CD4-positive, alpha-beta T cell treated with Interleukin-17A for 4 hours (primary cell): ENCODE measurements at regions not wholly inside any gene's neighbourhood (a gene's known extent, or its start where the extent isn't known, plus 50 kb on each side); places are given as distances from the start of the nearest gene placed in this dataset.

Experiments
- DNase-seq: peaks from one replicate; pipeline ENCODE4 v3.0.0-alpha.2; 2020; ENCODE audit warnings: mixed read lengths

DNA sequence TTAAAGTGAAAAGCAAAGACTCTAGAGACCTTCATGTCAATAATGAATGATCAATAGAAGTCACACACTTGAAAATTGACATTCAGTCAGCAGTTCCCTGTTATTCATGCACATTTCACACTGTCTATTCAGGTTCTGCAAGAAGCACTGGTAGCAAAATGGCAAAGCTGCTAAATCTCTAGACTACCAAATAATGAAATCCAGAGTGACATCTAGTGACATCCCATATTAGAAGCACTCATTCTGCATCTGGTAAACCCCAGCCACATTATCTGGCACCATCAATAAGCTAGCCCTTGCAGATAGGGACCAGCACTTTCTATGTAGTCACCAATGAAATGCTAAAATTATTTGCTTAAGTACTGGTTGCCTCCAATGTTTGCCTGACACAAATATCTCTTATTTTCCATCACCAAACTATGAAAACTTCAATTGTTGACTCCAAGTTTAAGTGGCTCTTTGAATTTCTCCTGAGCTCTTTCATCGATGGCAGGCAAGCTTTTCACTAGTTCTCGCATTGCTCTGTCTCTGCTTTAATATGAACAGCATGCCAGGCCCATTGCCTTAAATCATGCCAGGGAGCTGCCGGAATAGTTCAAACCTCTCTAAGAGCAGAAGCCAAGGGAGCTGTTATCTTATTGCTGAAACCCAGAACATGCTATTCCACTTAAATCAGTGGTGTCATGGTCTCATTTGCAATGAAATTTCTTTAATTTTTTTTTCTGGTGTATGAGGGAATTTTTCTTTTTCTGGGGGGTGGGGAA, 409.9 kb downstream of the MZT1 start:
- DNase-seq, result no peak

DNA sequence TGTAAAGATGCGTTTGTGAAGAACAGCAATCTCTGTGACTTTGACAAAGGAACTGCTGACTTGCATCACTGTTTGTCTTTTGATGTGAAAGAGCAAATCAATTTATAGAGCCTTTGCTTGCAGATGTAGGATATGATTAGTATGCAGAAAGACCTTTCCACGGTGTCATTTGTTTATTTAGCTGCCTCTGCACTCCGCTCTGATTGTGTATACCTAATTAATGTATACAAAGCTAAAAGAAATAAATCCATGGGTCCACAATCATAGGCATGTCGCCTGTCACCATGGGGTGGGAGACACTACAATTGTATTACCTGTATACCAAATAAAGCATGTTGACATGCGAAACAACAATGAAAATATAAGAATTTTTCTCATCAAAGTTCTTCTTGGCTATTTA, 410.7 kb downstream of the MZT1 start:
- DNase-seq, result no peak

DNA sequence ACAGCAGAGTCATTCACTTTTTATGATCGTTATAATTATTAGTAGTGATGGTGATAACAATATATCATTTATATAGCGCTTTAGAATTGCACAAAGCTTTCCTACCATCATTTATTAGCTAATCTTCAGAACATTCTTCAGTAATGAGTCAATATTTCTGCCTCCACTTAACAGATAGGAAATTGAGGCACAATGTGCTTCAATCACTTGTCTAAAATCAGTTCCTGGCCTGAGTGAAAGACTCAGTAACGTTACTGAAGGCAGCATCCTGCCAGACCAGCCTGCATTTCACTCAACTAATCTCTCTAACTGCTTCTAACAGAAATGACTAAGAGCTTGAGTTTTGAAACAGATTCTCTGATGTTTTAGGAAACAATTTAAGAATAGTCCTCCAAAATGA, 412.1 kb downstream of the MZT1 start:
- no peak for DNase-seq

DNA sequence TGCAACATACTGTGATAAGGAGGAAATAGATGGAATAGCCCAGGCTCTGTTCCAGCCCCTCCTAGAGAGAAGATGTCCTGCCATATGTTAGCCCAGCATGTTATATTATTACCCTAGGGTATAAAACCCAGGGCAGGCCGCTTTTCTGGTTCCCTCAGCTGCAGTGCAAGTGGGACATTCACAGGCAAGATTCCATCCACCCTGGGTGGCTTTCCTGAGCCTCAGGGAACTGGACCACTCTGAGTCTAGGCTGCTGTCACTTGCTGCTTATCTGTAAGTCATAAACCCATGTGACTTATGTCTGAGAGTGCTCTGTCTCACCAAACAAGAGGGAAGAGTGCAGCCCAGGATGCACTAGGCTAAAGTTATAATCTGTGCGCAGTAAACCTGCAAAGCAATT, 413.2 kb downstream of the MZT1 start:
- DNase-seq, result no peak

DNA sequence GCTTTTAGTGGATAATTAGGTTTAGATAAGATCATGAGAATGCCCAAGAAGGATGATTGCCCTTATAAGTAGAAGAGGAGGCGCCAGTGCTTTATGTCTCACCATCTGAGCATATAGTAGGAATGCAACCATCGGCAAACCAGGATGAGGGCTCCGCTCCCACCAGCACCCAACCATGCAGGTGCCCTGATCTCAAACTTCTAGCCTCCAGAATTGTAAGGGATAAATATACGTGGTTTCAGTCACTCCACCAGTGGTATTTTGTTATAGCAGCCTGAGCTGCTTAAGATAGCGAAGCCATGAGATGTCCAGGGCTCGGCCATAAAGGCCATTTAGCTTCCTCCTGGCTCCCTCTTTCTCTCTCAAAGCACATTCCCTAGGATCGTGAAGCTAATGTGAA, 413.9 kb downstream of the MZT1 start:
- no peak for DNase-seq

DNA sequence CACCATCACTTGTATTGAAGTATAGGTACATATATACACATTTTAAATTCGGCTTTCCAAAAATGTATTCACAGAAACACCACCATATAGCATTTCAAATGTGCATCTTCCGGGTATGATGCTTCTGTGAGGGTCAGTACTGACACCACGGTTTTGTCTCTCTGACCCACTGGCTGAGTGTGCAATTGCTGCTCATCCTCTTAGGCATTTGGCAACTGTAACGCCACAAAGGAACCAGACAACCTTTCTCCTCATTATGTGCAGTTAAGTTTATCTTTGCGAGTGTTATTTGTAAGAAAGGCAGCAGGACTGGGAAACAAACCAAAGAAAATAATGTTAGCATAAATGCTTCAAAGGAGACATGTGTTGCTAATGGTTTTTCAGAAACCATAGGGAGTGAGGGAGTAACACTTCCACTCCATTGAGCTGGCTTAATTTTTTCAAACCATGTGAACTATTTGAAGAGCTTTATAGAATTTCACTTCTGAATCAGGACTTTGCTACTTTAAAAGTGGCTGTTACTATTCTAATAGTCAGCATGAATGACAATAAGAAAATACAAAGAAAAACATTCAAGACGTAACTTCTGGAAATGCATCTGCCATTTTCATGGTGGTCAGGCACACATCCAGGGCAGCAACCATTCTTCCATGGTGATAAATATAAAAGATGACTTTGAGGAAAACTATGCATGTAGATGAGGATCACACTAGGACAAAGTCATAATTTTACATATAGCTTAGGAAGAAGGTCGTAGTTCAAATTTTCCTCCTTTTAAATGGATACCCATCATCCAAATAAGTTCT, 423.3 kb downstream of the MZT1 start:
- no peak for DNase-seq

DNA sequence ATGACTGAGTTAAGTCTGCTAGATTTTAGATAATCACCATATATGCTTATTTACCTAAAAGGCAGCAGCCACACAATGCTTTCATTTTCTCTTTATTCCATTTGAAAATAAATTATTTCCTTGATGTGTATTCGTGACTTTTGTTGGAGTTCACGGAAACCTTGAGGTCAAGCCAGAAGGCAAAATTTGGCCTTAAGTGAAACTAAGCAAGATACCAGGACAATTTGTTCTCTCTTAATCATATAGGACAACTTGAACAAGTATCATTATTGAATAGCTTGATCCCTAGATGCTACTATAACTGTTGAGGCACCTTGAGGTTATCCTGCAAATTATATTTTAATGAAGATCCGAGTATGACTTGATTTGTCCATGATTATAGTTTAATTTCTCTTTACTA, 429.2 kb upstream of the DACH1 start:
- no peak for DNase-seq

DNA sequence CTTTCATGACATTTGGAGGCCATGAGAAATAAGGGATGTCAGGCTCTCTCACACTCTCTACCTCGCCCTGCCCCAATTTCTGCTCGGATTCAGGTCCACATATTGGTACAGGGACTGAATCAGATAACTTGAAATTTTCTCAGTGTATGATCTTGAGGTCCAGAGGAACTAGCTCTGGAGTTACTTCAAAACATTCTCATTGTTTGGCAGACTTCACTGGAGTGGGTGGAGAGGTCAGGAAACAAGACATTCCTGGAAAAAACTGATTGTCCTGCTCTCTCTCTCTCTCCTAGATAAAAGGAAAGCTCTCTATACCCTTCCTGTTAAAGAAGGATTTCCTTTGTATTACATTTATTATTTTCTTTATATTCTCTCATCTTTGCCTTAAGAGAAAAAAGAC, 428.1 kb upstream of the DACH1 start:
- no peak for DNase-seq

DNA sequence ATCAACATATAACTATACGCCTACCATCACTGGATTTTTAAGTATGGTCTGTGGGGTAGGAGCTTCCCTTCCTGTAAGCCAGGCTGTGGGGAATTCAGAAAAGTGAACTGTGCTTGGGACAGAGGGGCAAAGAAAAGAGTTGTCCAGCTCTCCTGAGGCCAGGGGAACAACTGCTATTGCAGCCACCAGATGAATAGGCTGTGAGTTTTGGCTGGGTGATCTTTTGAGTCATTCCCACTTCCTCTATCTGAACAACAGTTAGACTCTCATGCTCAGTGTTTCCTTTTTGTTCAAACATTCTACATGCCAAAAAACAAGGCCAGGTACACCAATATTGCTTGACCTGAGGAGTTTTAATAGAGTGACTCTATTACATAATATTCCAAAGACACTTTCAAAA, 426.2 kb upstream of the DACH1 start:
- DNase-seq, result no peak

DNA sequence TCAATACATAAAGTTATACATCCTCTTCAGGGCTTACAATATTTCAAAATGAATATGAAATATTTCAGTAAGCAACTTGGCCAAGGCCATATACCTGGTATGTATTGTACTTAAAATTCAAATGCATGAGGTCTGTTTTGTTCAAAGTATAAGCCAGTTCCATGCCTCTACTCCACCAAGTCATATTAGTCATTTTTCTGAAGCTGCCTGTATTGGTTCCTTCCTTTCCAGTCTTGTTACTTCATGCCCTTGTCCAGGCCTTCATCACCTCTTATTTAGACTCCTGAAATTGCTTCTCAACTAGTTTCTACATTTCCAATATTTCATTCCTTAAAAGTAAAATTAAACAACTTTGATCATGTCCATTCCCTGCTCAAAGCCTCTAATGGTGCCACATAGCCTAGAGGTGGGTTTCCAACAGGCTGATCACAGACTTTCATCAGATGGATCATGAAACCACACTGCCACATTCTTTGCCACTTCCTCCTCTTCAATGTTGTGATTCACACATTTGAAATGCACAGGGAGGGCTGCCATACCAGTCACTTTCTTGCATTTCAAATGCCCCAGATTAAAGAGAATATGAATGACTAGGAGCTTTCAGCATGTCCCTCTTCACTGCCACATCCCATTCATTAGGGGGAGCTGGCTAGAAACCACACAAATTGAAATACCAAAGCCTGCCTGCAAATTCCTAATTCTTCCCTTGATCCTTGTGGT, 424.1 kb upstream of the DACH1 start:
- no peak for DNase-seq

DNA sequence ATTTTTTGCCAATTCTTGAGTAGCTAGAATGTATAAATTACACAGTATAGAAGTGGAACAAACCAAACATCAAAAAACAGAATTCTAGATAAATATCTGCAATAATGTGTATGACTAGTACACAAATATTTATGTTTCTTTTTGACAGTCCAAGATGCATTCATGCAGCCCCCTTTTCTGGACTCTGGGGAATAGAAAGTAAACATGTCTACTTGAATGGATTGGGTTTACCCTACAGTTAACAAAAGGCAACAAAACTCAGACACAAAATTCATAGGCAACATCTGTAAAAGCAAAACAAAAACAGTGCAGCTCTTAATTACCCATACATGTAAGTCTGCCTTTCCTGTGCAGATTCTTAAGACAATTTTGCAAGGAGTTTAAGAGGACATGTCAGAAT, 419.4 kb upstream of the DACH1 start:
- DNase-seq, result no peak

DNA sequence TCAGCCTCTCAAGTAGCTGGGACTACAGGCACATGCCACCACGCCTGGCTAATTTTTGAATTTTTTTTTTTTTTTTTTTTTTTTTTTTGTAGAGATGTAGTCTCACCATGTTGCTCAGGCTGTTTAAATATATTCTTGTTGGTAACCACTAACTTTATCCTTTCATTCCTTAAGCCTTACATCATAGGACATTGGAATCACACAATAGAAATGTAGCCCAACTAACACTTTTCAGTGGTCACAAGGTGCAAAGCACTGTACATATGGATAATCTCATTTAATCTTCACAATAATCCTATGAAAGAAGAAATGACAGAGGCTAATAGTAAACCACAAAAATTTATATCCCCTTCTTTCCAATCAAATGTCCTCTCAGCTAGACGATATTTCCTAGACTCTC, 417.8 kb upstream of the DACH1 start:
- DNase-seq, result no peak

DNA sequence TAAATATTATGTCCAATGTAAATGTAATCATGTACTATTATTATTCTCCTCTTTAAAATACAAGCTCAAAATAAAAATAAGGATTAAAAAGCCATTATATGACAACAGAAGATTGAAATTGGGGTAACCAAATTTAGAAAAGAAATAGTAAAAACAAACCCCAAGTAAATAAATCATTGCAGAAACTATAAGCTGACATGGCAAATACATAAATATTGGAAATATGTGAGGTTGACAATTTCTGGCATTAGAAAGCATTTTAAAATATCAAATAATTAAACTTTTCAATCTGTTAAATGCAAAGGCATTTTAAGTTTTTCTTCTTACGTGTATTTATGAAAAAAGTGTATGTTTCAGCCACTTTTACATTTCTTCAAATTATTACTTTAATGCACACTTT, 394.7 kb upstream of the DACH1 start:
- DNase-seq, result no peak

DNA sequence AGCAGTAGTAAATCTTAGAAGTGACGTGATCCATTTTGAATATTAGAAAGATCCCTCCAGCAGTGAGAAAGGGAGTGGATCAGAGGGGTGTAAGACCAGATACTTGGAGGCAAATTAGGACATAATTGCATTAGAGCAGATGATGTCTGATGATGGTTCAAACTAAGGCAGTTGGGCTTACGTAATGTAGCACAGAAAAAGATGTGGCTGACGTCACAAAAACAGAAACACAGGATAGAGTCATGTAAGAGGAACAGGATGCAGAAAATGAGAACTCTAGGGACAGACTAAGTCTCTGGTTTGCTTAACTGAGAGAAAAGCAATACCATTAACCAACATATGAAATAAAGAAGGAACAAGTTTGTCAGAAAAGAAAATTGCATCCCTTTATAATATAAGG, 392.5 kb upstream of the DACH1 start:
- DNase-seq, result no peak

DNA sequence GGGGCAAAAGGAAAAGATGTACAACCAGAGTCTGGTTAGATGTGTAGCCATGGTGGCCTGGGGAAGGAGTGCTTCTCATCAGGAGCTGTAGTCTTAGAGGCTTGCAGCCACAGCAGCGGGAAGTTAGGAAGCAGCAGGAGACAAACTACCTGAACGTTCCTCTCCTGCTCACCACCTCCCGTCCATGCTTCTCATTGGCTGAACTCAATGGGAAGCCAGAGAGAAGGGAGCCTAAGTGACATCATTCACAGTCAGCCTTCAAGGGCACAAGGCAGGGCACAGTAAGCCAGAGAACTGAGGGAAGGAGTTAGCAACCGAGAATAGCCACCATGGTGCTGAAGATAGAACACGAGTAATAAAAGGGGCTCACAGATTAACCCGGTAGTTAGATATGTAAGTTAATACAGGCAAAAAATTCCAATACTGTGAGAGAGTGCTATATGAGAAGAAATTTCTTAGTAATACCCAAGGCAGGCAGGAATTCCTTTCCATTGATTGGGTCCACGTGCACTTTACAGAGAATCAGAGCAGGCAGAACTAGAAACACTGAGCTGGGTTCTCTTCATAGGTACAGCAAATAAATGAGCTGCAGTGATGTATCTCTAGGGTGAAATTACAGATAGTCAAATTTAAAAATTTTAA, 391.5 kb upstream of the DACH1 start:
- no peak for DNase-seq

DNA sequence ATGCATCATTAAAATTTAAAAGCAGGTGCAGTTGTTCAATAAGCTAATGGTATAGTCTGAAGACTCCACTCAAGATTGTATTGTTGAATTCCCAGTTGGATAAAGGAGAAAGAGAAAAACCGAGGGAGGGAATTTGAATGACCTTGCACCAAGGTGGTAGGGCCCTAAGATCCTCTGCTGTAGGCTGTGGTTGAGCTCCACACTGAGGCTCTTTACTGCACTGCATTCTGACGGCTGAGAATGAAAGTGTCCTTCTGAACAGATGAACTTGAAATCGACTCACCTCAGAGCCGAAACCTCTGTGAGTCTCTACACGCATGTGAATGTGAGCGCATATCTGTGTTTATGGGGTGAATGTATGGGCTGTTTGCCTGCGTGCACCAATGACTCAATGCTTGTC, 388.9 kb upstream of the DACH1 start:
- no peak for DNase-seq

DNA sequence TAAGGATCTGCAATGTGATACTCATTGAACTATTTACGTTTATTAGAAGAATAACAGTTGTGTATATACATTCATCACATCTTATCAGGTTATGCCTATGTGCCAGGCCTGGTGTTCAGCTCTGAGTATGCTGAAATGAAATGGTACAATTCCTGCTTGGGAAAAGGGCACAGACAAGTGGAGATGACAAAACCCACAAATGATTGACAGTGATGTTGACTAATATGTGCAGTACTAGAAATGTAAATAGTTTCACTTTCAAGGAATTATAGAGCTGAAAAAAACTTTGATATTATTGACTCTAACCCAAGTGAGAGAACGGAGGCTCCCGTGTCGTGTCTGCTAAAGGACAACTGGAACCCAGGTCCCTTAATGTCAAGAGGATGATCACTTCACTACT, 386.8 kb upstream of the DACH1 start:
- DNase-seq, result no peak

DNA sequence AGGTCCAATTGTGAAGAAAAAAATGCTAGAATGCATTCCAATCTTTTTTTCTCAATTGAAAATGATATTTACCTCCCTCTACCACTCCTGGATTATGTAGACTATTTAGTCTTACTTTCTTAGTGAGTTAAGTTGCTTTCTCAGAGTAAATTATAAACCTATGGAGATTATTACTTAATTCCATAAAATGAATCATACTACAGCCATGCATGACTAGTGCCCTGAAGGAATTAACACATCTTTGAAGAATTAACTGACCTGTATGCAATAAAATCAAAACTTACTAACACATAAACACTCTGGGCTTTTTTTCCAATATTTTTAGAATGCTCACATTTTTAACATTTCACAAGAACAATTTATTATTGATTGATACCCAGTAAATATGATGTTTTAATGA, 379.4 kb upstream of the DACH1 start:
- no peak for DNase-seq

DNA sequence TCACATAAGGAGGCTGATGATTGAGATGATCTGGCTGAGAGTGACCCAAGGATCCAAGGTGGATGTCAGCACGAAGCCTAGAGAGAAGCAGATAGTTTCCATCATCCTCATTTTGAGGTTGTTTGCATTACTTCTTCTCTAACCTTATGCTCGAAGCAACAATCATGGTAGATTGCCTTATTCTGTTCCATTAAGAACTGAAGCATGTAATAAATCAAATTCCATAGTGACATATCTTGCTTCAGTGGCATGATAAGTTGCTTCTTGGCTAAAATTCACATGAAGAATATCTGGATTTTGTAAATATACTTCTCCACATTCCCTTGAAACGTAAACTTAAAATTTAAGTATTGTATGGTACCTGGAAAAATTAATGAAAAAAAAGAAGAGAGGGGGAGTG, 377.8 kb upstream of the DACH1 start:
- DNase-seq, result no peak

DNA sequence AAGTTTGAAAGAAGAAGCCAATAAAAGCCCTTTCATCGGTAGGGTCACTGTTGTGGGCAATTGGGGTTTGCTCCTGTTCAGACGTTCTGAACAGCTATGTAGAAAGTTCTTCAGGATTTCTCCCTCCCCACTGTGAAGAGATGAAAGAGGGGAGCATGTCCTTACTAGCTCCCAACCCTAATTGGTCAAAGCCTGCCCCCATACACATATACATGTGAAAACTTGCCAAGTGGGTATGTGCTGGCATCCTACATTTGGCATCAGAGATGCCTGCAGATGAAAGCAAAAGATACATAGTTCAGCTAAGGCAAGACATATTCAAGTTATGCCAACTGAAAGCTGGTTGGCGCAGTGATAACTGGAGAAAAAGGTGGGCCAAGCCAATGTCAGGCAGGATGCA, 363.1 kb upstream of the DACH1 start:
- DNase-seq, result no peak

DNA sequence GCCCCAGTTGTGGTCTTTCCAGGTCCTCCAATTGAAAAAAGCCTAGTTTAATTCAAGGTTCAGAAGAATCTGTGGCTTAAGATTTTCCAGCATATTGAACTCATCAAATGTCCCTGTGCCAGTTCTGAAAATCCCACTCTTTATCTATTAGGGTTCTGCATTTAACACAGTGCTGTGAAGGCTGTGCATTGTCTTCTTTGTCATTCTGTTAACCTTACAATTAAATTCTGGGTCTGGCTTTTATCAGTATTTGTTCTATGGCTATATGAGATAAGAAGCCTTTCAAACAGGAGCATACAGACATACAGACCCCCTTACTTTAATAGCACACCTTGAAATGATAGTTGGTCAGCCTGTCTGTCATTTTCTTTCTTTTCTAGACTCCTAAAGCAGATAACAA, 362.1 kb upstream of the DACH1 start:
- DNase-seq, result no peak

DNA sequence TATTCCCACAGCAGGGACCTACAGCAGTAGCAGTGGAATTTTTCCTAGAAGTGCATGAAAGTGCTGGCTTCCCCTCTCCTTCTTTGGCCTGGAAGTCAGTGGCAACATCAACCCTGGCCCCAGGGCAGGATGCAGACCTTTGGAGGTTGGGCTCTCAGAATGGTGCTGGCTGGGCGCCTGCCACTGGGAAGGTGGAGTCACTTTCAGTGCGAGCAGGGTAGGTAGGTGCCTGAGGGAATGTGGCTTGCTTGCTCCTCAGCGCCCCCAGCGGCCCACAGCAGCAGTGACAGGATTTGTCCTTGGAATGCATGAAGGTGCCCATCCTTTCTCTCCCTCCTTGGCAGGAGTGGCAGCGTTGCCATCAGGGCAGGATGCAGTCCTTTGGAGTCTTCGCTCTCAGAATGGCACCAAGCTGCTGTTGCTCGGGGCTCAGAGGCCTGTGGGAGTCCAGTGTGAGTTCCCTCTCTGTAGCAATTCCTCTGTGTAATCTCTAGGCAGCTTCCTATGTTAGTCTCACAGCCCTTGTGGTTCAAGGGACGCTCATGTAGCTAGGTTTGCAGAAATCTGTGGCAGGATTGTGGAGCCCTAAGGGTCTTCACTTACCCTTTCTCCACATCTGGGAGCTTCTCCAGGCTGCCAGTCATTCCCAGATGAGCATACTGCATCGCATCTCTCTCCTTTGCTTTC, 354.4 kb upstream of the DACH1 start:
- DNase-seq, result no peak

DNA sequence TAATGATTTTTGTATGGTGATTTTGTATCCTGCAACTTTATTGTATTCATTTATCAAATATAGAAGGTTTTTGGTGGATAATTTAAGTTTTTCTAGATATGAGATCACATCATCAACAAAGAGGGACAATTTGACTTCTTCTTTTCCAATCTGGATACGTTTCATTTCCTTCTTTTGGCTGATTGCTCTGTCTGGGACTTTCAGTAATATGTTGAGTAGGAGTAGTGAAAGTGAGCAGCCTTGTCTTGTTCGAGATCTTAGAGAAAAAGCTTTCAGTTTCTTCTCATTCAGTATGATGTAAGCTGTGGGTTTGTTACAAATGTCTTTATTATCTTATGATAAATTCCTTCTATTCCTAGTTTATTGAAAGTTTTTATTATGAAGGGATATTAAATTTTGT, 352.0 kb upstream of the DACH1 start:
- no peak for DNase-seq
